Fibroblast of mammary gland (primary cell): ENCODE measurements at regions not wholly inside any gene's neighbourhood (a gene's known extent, or its start where the extent isn't known, plus 50 kb on each side); places are given as distances from the start of the nearest gene placed in this dataset.

Experiments
- DNase-seq: peaks from one replicate; pipeline ENCODE4 v3.0.0-alpha.2; 2010; ENCODE audit warnings: low read depth
- H3K4me3 ChIP-seq: 2 replicates; pipeline ENCODE4 v1.5.1; 2011; ENCODE audit warnings: low read depth, mild to moderate bottlenecking, low read length, moderate library complexity; ENCODE audit not compliant: control insufficient read depth
- CTCF ChIP-seq: conservative IDR thresholded peaks from 2 replicates; pipeline ENCODE4 v1.5.1; 2011; ENCODE audit warnings: low read depth, low read length, inconsistent platforms; ENCODE audit not compliant: control insufficient read depth, insufficient read depth

- no peak overlapping the region for H3K4me3 ChIP-seq
- no peak for DNase-seq
- no peak for TF ChIP-seq CTCF
Observed at GRCh38 chr13:22118158-22118557, 447.3 kb downstream of the FGF9 start.

GRCh38 chr13:22120646-22121045 is 449.8 kb downstream of the FGF9 start:
- no peak for DNase-seq
- no peak for TF ChIP-seq CTCF
- H3K4me3 ChIP-seq, result no peak overlapping the region

GRCh38 chr13:22121146-22121739 is 450.4 kb downstream of the FGF9 start:
- H3K4me3 ChIP-seq, result no peak overlapping the region
- TF ChIP-seq CTCF, result no peak
- DNase-seq, result no peak

GRCh38 chr13:22126433-22127021 is 455.7 kb downstream of the FGF9 start:
- TF ChIP-seq CTCF, result no peak
- no peak for DNase-seq
- H3K4me3 ChIP-seq, result no peak overlapping the region

- H3K4me3 ChIP-seq, result no peak overlapping the region
- no peak for TF ChIP-seq CTCF
- no peak for DNase-seq
Observed at GRCh38 chr13:22127277-22128164, 456.6 kb downstream of the FGF9 start.

GRCh38 chr13:22128441-22129408 is 457.9 kb downstream of the FGF9 start:
- no peak overlapping the region for H3K4me3 ChIP-seq
- no peak for TF ChIP-seq CTCF
- no peak for DNase-seq
